Smooth muscle cell of the brain vasculature (primary cell): ENCODE measurements at regions not wholly inside any gene's neighbourhood (a gene's known extent, or its start where the extent isn't known, plus 50 kb on each side); places are given as distances from the start of the nearest gene placed in this dataset.

Experiments used
- DNase-seq: peaks from one replicate; pipeline ENCODE4 v3.0.0-alpha.2; 2012; ENCODE audit warnings: low read depth, low spot score

GRCh38 chrX:76228499-76228898, 55.6 kb downstream of the PBDC1 start:
- DNase-seq, result no peak

GRCh38 chrX:76248901-76249300, 76.0 kb downstream of the PBDC1 start:
- no peak for DNase-seq

- peak; percentile 6 for DNase-seq
These were observed 80.6 kb downstream of the PBDC1 start for GRCh38 chrX:76253432-76253831.

GRCh38 chrX:76279007-76279406, 106.1 kb downstream of the PBDC1 start:
- peak; percentile 7 for DNase-seq
